H9 (cell line): ENCODE measurements at regions not wholly inside any gene's neighbourhood (a gene's known extent, or its start where the extent isn't known, plus 50 kb on each side); places are given as distances from the start of the nearest gene placed in this dataset.

Experiments
- DNase-seq: peaks from one replicate; pipeline ENCODE4 v3.0.0-alpha.2; 2017
- H2AFZ ChIP-seq: one replicate; pipeline ENCODE4 v1.6.1; 2013; ENCODE audit warnings: mild to moderate bottlenecking, low read length, control low read depth, moderate library complexity
- H2AK5ac ChIP-seq: 2 replicates; pipeline ENCODE4 v1.6.1; 2013; ENCODE audit warnings: low read length, control low read depth, mixed read lengths; ENCODE audit not compliant: insufficient read length
- H2BK120ac ChIP-seq: one replicate; pipeline ENCODE4 v1.6.1; 2013; ENCODE audit warnings: low read depth, mild to moderate bottlenecking, low read length, control low read depth, inconsistent platforms; ENCODE audit not compliant: poor library complexity, severe bottlenecking
- H2BK12ac ChIP-seq: 2 replicates; pipeline ENCODE4 v1.6.1; 2013; ENCODE audit warnings: low read length, control low read depth, mixed read lengths, low read depth; ENCODE audit not compliant: insufficient read length
- H2BK15ac ChIP-seq: 2 replicates; pipeline ENCODE4 v1.6.1; 2013; ENCODE audit warnings: low read depth, low read length, control low read depth
- H2BK20ac ChIP-seq: one replicate; pipeline ENCODE4 v1.6.1; 2013; ENCODE audit warnings: low read depth, mild to moderate bottlenecking, low read length, control low read depth, inconsistent platforms; ENCODE audit not compliant: poor library complexity, severe bottlenecking
- H2BK5ac ChIP-seq: 2 replicates; pipeline ENCODE4 v1.6.1; 2013; ENCODE audit warnings: low read length, control low read depth, mixed read lengths; ENCODE audit not compliant: insufficient read length
- H3K14ac ChIP-seq: 2 replicates; pipeline ENCODE4 v1.6.1; 2013; ENCODE audit warnings: low read length, control low read depth; ENCODE audit not compliant: insufficient read depth
- H3K18ac ChIP-seq: 2 replicates; pipeline ENCODE4 v1.6.1; 2013; ENCODE audit warnings: low read depth, mild to moderate bottlenecking, mixed read lengths, low read length, control low read depth; ENCODE audit not compliant: insufficient read length
- H3K23ac ChIP-seq: 2 replicates; pipeline ENCODE4 v1.6.1; 2013; ENCODE audit warnings: low read length, control low read depth, mixed read lengths, low read depth; ENCODE audit not compliant: insufficient read length
- H3K23me2 ChIP-seq: 2 replicates; pipeline ENCODE4 v1.6.1; 2013; ENCODE audit warnings: low read depth, mild to moderate bottlenecking, mixed read lengths, low read length, control low read depth; ENCODE audit not compliant: insufficient read length, poor library complexity, severe bottlenecking
- H3K27ac ChIP-seq: 2 replicates; pipeline ENCODE4 v1.5.1; 2013; ENCODE audit warnings: low read length, control low read depth, mixed read lengths, low read depth; ENCODE audit not compliant: insufficient read length
- H3K27me3 ChIP-seq: 2 replicates; pipeline ENCODE4 v1.6.1; 2013; ENCODE audit warnings: low read length, control low read depth, inconsistent platforms; ENCODE audit not compliant: insufficient read depth
- H3K4ac ChIP-seq: 2 replicates; pipeline ENCODE4 v1.6.1; 2013; ENCODE audit warnings: low read depth, mild to moderate bottlenecking, control low read depth, inconsistent platforms, low read length, moderate library complexity
- H3K4me1 ChIP-seq: 2 replicates; pipeline ENCODE4 v1.6.1; 2013; ENCODE audit warnings: low read length, control low read depth, inconsistent platforms; ENCODE audit not compliant: insufficient read depth
- H3K4me2 ChIP-seq: 2 replicates; pipeline ENCODE4 v1.6.1; 2013; ENCODE audit warnings: low read length, control low read depth, mixed read lengths; ENCODE audit not compliant: insufficient read length, insufficient read depth
- H3K56ac ChIP-seq: 2 replicates; pipeline ENCODE4 v1.6.1; 2013; ENCODE audit warnings: low read depth, mild to moderate bottlenecking, mixed read lengths, low read length, control low read depth; ENCODE audit not compliant: insufficient read length
- H3K79me1 ChIP-seq: 2 replicates; pipeline ENCODE4 v1.6.1; 2013; ENCODE audit warnings: low read depth, mild to moderate bottlenecking, moderate library complexity, low read length, control low read depth, inconsistent platforms; ENCODE audit not compliant: insufficient read depth, poor library complexity, severe bottlenecking
- H3K79me2 ChIP-seq: 2 replicates; pipeline ENCODE4 v1.6.1; 2013; ENCODE audit warnings: low read length, control low read depth, inconsistent platforms; ENCODE audit not compliant: insufficient read depth
- H3K9ac ChIP-seq: 2 replicates; pipeline ENCODE4 v1.6.1; 2013; ENCODE audit warnings: low read length, control low read depth, mixed read lengths; ENCODE audit not compliant: insufficient read length; ENCODE audit errors: extremely low read depth
- H3K9me3 ChIP-seq: one replicate; pipeline ENCODE4 v1.6.1; 2013; ENCODE audit warnings: low read depth, low read length, inconsistent platforms; ENCODE audit not compliant: control insufficient read depth
- H3T11ph ChIP-seq: one replicate; pipeline ENCODE4 v1.6.1; 2013; ENCODE audit warnings: mild to moderate bottlenecking, low read length, control low read depth, inconsistent platforms
- H4K20me1 ChIP-seq: one replicate; pipeline ENCODE4 v1.6.1; 2013; ENCODE audit not compliant: control insufficient read depth, insufficient read length, insufficient read depth
- H4K5ac ChIP-seq: 2 replicates; pipeline ENCODE4 v1.6.1; 2013; ENCODE audit warnings: low read depth, mild to moderate bottlenecking, mixed read lengths, low read length, control low read depth; ENCODE audit not compliant: insufficient read length
- H4K8ac ChIP-seq: replicated peaks from 2 replicates; pipeline ENCODE4 v1.6.1; 2013; ENCODE audit warnings: low read length, control low read depth, mixed read lengths, low read depth; ENCODE audit not compliant: insufficient read length
- H4K91ac ChIP-seq: 2 replicates; pipeline ENCODE4 v1.6.1; 2013; ENCODE audit warnings: low read depth, mild to moderate bottlenecking, moderate library complexity, mixed read lengths, low read length, control low read depth; ENCODE audit not compliant: insufficient read length
- H3K27ac Mint-ChIP-seq, 3 experiments: 2 replicates in 2 of 3; 3 replicates in 1 of 3; pipeline ENCODE4 v1.8.0; 2020 to 2021; ENCODE audit warnings: mixed read lengths in 3 of 3, mild to moderate bottlenecking in 1 of 3, moderate library complexity in 1 of 3
- H3K27me3 Mint-ChIP-seq: 2 replicates; pipeline ENCODE4 v1.8.0; 2021; ENCODE audit warnings: low read depth, mild to moderate bottlenecking, moderate library complexity, mixed read lengths
- H3K36me3 Mint-ChIP-seq, 3 experiments: 2 replicates in 2 of 3; 3 replicates in 1 of 3; pipeline ENCODE4 v1.8.0; 2020 to 2021; ENCODE audit warnings: low read depth in 3 of 3, mixed read lengths in 3 of 3; ENCODE audit not compliant: insufficient read depth in 1 of 3
- H3K4me1 Mint-ChIP-seq, 2 experiments: 2 replicates each; pipeline ENCODE4 v1.8.0; 2020; ENCODE audit warnings: mixed read lengths in 2 of 2
- H3K4me3 Mint-ChIP-seq, 2 experiments: 2 replicates in 1 of 2; 3 replicates in 1 of 2; pipeline ENCODE4 v1.8.0; 2020 to 2021; ENCODE audit warnings: mild to moderate bottlenecking in 2 of 2, mixed read lengths in 2 of 2, moderate library complexity in 1 of 2
- H3K9me3 Mint-ChIP-seq, 2 experiments: 2 replicates in 1 of 2; 3 replicates in 1 of 2; pipeline ENCODE4 v1.8.0; 2020; ENCODE audit warnings: mild to moderate bottlenecking in 2 of 2, mixed read lengths in 2 of 2, moderate library complexity in 1 of 2
- TF ChIP-seq, protein P1 (sequence below): fragments of 200-600 bp; sonication (generic); conservative IDR thresholded peaks from 3 replicates; pipeline ENCODE4 v1.8.0; 2021; ENCODE audit warnings: antibody characterized with exemption, mild to moderate bottlenecking

DNA sequence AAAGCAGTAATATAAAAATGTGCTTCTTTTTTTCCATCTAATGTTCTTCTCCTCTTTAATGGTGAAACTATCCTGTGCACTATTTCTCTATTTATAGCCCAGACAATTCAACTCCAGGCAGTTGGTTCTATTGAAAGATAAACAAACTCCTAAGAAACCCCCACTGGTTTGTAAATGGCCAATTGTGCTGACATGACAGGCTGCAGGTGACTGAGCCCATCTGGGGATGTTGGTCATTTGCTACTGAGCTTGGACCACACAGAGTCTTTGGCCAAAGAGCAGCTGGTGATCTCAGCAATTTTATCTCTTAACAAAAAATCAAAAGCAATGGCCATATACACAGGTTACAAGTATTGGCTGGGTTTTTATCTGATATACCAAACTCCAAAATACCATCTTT is 631.8 kb upstream of the CELF2 start:
- H3K4me2 ChIP-seq: no peak overlapping the region
- no peaks in the 10 kb centered on the region for H3K27me3 Mint-ChIP-seq

More for the DNA sequence above, 631.8 kb upstream of the CELF2 start:
- Mint-ChIP-seq H3K27ac (no peak overlapping the region), H3K4me1 (peaks cover 6 to 8% of the 10 kb centered on the region in 2 experiments), H3K36me3 (no peaks in the 10 kb centered on the region), H3K4me3 (no peak overlapping the region), H3K9me3 (no peaks in the 10 kb centered on the region; a peak in 1 of 5 replicates)
- no peaks in the 10 kb centered on the region for H3K27me3 ChIP-seq
- no peak overlapping the region for H2BK120ac ChIP-seq
- H3K14ac ChIP-seq: no peak overlapping the region
- H2BK20ac ChIP-seq: no peak overlapping the region
- H3K79me2 ChIP-seq: no peaks in the 10 kb centered on the region
- H2BK15ac ChIP-seq: no peak overlapping the region
- no peak overlapping the region for H3T11ph ChIP-seq
- no peaks in the 10 kb centered on the region for H3K23me2 ChIP-seq
- no peaks in the 10 kb centered on the region for H3K9me3 ChIP-seq
- no peak overlapping the region for H2AK5ac ChIP-seq
- H3K18ac ChIP-seq: no peak overlapping the region
- no peak overlapping the region for H3K27ac ChIP-seq
- H3K56ac ChIP-seq: no peak overlapping the region
- H2AFZ ChIP-seq: no peak overlapping the region
- H3K4me1 ChIP-seq: no peaks in the 10 kb centered on the region; the same call in 1 of the 2 replicates
- H2BK5ac ChIP-seq: no peak overlapping the region
- no peak for DNase-seq
- H3K79me1 ChIP-seq: no peaks in the 10 kb centered on the region
- H4K20me1 ChIP-seq: no peaks in the 10 kb centered on the region
- TF ChIP-seq, protein P1, sequence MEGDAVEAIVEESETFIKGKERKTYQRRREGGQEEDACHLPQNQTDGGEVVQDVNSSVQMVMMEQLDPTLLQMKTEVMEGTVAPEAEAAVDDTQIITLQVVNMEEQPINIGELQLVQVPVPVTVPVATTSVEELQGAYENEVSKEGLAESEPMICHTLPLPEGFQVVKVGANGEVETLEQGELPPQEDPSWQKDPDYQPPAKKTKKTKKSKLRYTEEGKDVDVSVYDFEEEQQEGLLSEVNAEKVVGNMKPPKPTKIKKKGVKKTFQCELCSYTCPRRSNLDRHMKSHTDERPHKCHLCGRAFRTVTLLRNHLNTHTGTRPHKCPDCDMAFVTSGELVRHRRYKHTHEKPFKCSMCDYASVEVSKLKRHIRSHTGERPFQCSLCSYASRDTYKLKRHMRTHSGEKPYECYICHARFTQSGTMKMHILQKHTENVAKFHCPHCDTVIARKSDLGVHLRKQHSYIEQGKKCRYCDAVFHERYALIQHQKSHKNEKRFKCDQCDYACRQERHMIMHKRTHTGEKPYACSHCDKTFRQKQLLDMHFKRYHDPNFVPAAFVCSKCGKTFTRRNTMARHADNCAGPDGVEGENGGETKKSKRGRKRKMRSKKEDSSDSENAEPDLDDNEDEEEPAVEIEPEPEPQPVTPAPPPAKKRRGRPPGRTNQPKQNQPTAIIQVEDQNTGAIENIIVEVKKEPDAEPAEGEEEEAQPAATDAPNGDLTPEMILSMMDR: no peak
- no peak overlapping the region for H3K9ac ChIP-seq
- H3K23ac ChIP-seq: no peak overlapping the region
- H4K91ac ChIP-seq: no peak overlapping the region
- H4K5ac ChIP-seq: no peak overlapping the region
- H3K4ac ChIP-seq: no peak overlapping the region
- H2BK12ac ChIP-seq: no peak overlapping the region
- H4K8ac ChIP-seq: no peak overlapping the region
